GM21360 (cell line): ENCODE measurements at regions not wholly inside any gene's neighbourhood (a gene's known extent, or its start where the extent isn't known, plus 50 kb on each side); places are given as distances from the start of the nearest gene placed in this dataset.

Experiments
- ATAC-seq: cut with Tn5 transposase; IDR thresholded peaks from one replicate; pipeline ENCODE4 v1.9.1; 2021; ENCODE audit warnings: mild to moderate bottlenecking, moderate library complexity; ENCODE audit not compliant: unreplicated experiment

GRCh38 chr9:7403839-7404487, 395.6 kb downstream of the DMAC1 start:
- no peak for ATAC-seq

- no peak for ATAC-seq
Observed at GRCh38 chr9:7403028-7403389, 396.6 kb downstream of the DMAC1 start.

GRCh38 chr9:7402334-7403027, 397.1 kb downstream of the DMAC1 start:
- no peak for ATAC-seq

DNA sequence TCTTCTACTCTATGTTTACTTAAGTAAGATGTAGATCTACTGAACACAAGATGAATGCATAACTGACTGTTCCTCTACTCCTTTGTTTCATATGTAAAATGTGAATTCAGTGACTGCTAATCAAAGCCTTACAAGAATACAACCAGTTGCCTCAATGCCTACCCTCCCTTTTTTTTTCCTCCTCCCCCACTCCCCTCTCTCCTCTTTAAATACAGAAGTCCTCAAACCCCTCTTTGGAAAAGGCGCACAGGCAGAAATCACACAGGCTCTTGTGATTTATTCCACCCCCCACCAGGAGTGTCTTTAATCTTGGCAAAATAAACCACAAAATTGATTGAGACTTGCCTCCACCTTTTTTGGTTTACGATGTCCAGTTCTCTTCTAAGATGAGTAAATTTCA, 398.5 kb downstream of the DMAC1 start:
- no peak for ATAC-seq

GRCh38 chr9:7394002-7394774, 405.4 kb downstream of the DMAC1 start:
- ATAC-seq, result no peak

DNA sequence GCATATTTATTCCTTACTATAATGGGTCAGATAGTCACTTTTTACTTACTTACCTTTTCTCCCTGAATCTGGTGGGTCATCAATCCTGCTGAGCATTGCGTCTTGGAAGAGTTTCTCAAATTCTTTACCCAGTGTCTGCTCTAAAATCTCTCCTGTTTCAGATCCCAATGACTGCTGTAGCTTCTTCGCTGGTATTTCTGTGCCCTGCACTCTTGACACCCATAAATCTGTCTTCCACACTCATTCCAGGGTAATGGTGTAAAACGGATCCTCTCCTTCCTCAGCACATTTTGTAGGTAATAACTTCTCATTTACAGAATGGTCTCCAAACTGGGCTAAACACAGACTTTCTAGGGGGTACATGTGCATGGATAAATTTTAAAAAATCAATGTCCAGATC, 407.4 kb downstream of the DMAC1 start:
- no peak for ATAC-seq

DNA sequence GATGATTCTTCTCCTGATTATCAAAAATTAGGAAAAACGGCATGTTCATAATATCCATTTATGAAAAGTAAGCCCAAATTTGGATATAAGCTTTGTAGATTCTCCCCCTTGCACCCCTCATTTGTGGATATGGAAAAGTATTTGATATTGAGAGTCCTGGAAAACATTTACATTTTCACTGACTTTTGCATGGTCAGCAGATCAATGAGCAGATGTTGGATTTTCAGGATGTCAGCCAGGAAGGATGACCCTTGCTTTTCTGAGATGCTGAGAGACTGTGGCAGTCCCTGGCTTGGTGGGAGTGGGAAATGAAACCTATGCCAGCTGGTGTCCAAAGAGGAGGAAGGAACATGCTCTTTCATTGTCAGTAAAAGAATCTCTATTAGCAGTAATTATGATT, 410.8 kb downstream of the DMAC1 start:
- no peak for ATAC-seq

- ATAC-seq, result no peak
Observed at GRCh38 chr9:7387840-7388239, 411.7 kb downstream of the DMAC1 start.

GRCh38 chr9:7382304-7382703, 417.3 kb downstream of the DMAC1 start:
- no peak for ATAC-seq

GRCh38 chr9:7377489-7377888, 422.1 kb downstream of the DMAC1 start:
- no peak for ATAC-seq

GRCh38 chr9:7376833-7377232, 422.7 kb downstream of the DMAC1 start:
- no peak for ATAC-seq

DNA sequence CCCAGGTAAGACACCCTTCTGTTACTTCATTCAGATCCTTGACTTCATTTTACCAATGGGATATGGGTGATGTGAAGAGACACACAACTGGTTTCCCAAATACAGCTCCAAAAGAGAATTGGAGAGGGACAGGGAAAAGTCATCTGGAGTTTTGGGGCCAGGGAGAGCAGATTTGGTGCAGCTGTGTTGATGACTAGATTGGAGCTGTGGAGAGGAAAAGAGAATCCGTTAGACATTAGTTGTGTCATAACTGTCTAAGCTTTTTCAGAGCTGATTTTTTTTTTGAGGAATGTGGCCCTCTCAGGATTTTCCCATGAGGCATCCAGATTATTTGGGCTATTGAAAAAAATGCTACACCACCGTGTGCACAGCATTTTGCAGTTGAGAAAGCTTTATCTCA, 423.4 kb downstream of the DMAC1 start:
- no peak for ATAC-seq

DNA sequence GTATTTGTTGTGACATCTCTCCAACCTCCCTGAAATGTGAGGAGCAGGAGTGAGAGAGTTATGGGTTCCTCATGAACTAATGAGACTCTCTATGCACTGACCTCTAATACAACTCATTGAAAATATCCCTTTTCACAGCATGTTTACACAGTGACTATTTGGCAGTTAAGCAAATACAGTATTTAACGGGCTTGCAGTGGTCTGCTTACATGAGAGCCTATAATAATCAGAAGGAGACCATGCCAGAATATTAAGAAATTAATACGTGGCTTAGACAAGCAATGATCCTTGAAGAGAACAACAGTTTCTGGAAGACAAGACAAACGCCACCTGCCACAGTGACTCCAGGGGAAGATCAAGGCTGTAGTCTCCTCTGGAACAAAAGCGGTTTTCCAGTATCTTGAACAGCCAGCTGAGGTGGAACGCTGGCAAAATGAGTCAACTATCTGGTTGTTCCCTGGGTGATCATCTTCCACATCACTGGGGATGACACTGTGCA, 424.5 kb downstream of the DMAC1 start:
- no peak for ATAC-seq

DNA sequence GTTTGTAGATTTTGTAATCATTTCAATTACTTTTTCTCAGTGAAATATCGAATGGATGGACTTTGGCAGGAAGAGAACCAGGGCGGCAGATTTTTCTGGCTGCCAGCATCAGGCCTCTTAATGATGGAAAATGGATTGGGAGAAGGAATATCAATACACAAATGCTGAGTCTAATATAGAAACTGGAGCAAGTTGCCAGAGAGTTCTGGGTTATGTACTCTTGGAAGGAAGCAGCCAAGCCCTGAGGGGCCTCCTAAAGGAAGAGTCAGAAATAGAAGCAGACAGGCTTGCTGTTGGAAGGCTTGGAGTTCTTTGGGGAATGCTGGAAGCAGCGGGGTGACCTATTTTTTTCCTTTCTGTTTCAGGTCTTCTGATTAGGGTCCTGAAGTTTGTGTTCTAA, 428.6 kb downstream of the DMAC1 start:
- ATAC-seq, result no peak

DNA sequence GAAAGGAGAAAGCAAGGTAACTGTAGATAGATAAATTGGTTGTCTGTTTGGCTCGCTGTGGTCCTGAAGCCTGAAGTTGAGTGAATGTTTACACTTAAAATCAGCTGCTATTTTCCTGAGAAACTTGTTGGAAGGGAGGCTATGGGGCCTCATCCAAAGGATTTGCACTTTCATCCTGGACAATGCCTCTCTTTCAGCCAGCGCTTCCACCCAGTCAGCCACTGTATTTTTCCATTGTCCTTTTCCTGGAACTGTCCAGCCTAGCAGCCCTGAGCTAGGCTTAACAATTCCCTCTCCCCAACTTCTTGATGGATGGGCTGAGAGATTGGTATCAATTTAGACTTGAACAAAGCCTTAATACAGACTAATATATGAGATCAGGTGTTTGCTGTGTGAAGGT, 429.2 kb downstream of the DMAC1 start:
- no peak for ATAC-seq

- no peak for ATAC-seq
Observed at GRCh38 chr9:7369384-7369821, 430.2 kb downstream of the DMAC1 start.

- ATAC-seq, result no peak
Observed at GRCh38 chr9:7368410-7369292, 430.9 kb downstream of the DMAC1 start.

- no peak for ATAC-seq
Observed at GRCh38 chr9:7367726-7368125, 431.9 kb downstream of the DMAC1 start.

- ATAC-seq, result no peak
Observed at GRCh38 chr9:7366121-7366520, 433.5 kb downstream of the DMAC1 start.

GRCh38 chr9:7363777-7364477, 435.7 kb downstream of the DMAC1 start:
- no peak for ATAC-seq
